PFSK-1 (cell line): ENCODE measurements at regions not wholly inside any gene's neighbourhood (a gene's known extent, or its start where the extent isn't known, plus 50 kb on each side); places are given as distances from the start of the nearest gene placed in this dataset.

Experiments
- FOXP2 ChIP-seq: optimal IDR thresholded peaks from 2 replicates; pipeline ENCODE3; 2011; ENCODE audit warnings: borderline replicate concordance, control low read depth, inconsistent platforms; ENCODE audit not compliant: insufficient read depth; ENCODE audit errors: extremely low read length, extremely low read depth
- POLR2AphosphoS5 ChIP-seq: IDR thresholded peaks from 2 replicates; pipeline ENCODE4 v1.6.1; 2012; ENCODE audit warnings: low read depth, mild to moderate bottlenecking, control low read depth, low read length, moderate library complexity
- SIN3A ChIP-seq: IDR thresholded peaks from 2 replicates; pipeline ENCODE4 v1.6.1; 2012; ENCODE audit warnings: mild to moderate bottlenecking, low read length, moderate library complexity, borderline replicate concordance; ENCODE audit not compliant: insufficient read depth
- TAF1 ChIP-seq: IDR thresholded peaks from 2 replicates; pipeline ENCODE4 v1.6.1; 2012; ENCODE audit warnings: low read length, control low read depth, borderline replicate concordance; ENCODE audit not compliant: insufficient read depth
- TF ChIP-seq, protein P1 (sequence below), 2 experiments: IDR thresholded peaks; 2 replicates each; pipeline versions ENCODE4 v1.6.1 to v1.8.0; 2011 to 2012; ENCODE audit warnings: low read depth in 2 of 2, low read length in 2 of 2, control low read depth in 1 of 2, inconsistent platforms in 1 of 2, mild to moderate bottlenecking in 1 of 2, moderate library complexity in 1 of 2; ENCODE audit not compliant: insufficient read depth in 1 of 2

- TF ChIP-seq, protein P1, sequence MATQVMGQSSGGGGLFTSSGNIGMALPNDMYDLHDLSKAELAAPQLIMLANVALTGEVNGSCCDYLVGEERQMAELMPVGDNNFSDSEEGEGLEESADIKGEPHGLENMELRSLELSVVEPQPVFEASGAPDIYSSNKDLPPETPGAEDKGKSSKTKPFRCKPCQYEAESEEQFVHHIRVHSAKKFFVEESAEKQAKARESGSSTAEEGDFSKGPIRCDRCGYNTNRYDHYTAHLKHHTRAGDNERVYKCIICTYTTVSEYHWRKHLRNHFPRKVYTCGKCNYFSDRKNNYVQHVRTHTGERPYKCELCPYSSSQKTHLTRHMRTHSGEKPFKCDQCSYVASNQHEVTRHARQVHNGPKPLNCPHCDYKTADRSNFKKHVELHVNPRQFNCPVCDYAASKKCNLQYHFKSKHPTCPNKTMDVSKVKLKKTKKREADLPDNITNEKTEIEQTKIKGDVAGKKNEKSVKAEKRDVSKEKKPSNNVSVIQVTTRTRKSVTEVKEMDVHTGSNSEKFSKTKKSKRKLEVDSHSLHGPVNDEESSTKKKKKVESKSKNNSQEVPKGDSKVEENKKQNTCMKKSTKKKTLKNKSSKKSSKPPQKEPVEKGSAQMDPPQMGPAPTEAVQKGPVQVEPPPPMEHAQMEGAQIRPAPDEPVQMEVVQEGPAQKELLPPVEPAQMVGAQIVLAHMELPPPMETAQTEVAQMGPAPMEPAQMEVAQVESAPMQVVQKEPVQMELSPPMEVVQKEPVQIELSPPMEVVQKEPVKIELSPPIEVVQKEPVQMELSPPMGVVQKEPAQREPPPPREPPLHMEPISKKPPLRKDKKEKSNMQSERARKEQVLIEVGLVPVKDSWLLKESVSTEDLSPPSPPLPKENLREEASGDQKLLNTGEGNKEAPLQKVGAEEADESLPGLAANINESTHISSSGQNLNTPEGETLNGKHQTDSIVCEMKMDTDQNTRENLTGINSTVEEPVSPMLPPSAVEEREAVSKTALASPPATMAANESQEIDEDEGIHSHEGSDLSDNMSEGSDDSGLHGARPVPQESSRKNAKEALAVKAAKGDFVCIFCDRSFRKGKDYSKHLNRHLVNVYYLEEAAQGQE (IDR thresholded peaks at IDR 0.05; ENCODE audit: insufficient read depth in 1 of 2, low read depth in 2 of 2, low read length in 2 of 2), result no peak
- TF ChIP-seq SIN3A (no peak), POLR2AphosphoS5 (no peak), FOXP2 (no peak), TAF1 (no peak)
Observed at GRCh38 chr20:39812116-39812515, 850.0 kb downstream of the DHX35 start.

DNA sequence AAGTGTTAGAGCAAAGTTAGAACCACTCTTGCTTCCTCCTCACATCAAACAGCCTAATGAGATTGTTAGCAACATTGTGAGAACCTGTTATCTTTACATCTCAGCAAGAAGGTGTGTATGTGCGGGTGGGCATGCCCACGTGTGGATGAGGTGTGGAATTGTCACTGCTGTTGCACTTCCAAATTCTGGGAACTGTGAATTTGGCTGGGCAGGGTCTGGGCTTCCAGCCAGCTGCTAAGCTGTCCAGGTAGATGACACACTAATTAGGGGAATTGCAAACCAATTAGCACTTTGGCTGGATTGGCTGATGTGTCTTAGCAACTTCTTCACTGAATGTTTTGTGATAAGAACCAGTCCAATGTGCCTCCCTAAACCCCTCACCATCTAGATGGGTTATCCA is 848.2 kb downstream of the DHX35 start:
- TF ChIP-seq SIN3A, result no peak
- TF ChIP-seq TAF1, result no peak
- TF ChIP-seq POLR2AphosphoS5, result no peak
- TF ChIP-seq, protein P1 (IDR thresholded peaks at IDR 0.05; ENCODE audit: insufficient read depth in 1 of 2, low read depth in 2 of 2, low read length in 2 of 2), result no peak
- TF ChIP-seq FOXP2, result no peak

- TF ChIP-seq, protein P1 (IDR thresholded peaks at IDR 0.05; ENCODE audit: insufficient read depth in 1 of 2, low read depth in 2 of 2, low read length in 2 of 2), result no peak
- TF ChIP-seq POLR2AphosphoS5 (no peak), FOXP2 (no peak), SIN3A (no peak), TAF1 (no peak)
Observed at GRCh38 chr20:39808613-39809012, 846.5 kb downstream of the DHX35 start.

- TF ChIP-seq POLR2AphosphoS5 (no peak), TAF1 (no peak), FOXP2 (no peak), SIN3A (no peak)
- TF ChIP-seq, protein P1 (IDR thresholded peaks at IDR 0.05; ENCODE audit: insufficient read depth in 1 of 2, low read depth in 2 of 2, low read length in 2 of 2), result no peak
Observed at GRCh38 chr20:39800548-39800947, 838.4 kb downstream of the DHX35 start.

DNA sequence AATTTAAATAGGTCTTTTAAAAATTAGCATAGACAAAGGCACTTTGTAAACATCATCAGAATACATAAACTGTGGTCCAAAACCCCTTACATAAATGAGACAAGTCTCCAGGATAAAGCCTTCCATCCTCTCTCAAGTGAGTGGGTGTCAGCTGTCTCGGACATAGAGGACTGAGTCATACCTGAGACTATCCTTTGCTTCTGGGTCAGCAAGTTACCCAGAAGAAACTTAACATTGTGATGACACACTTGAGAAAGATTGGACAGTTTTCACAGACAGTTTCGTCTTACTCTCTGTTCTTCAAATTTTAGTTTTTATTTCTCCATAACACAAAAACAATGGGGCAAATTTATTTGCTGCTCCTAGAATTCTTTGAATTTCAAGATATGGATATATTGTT is 838.0 kb downstream of the DHX35 start:
- TF ChIP-seq FOXP2, result no peak
- TF ChIP-seq, protein P1 (IDR thresholded peaks at IDR 0.05; ENCODE audit: insufficient read depth in 1 of 2, low read depth in 2 of 2, low read length in 2 of 2), result no peak
